Colonic mucosa (tissue), 4 donors: ENCODE measurements at regions not wholly inside any gene's neighbourhood (a gene's known extent, or its start where the extent isn't known, plus 50 kb on each side); places are given as distances from the start of the nearest gene placed in this dataset.

Experiments
- DNase-seq: peaks from one replicate; pipeline ENCODE4 v3.0.0-alpha.2; 2020
- H3K27ac ChIP-seq: fragments of 200-600 bp; one replicate; pipeline ENCODE4 v1.8.0; 2021
- H3K27me3 ChIP-seq: fragments of 200-600 bp; one replicate; pipeline ENCODE4 v1.8.0; 2021
- H3K36me3 ChIP-seq: fragments of 200-600 bp; one replicate; pipeline ENCODE4 v1.8.0; 2021
- H3K4me1 ChIP-seq: fragments of 200-600 bp; one replicate; pipeline ENCODE4 v1.8.0; 2021; ENCODE audit warnings: mild to moderate bottlenecking
- H3K4me3 ChIP-seq: fragments of 200-600 bp; one replicate; pipeline ENCODE4 v1.8.0; 2021
- H3K9ac ChIP-seq, 2 donors: one replicate each; pipeline ENCODE4 v1.7.0; 2013; ENCODE audit warnings: control low read depth in 2 of 2, low read depth in 2 of 2, low read length in 2 of 2
- H3K9me3 ChIP-seq: fragments of 200-600 bp; one replicate; pipeline ENCODE4 v1.8.0; 2021
- CTCF ChIP-seq: fragments of 200-600 bp; IDR thresholded peaks from one replicate; pipeline ENCODE4 v1.8.0; 2022; ENCODE audit warnings: antibody characterized with exemption, mild to moderate bottlenecking
- intact Hi-C: fragments of 100-400 bp; cut with DNase I; formaldehyde crosslinking; loops from one replicate; pipeline ENCODE4 v1.14.1; 2022
- donor health status: healthy.
- donor health status: DM: no; HTN: no; CAD: no.
- donor health status: DM: no; HTN: no; CAD: no.

- no peak for TF ChIP-seq CTCF
- intact Hi-C loops = no loop called here
- DNase-seq = no peak
- no peak overlapping the region for H3K27ac ChIP-seq
- H3K36me3 ChIP-seq = no peaks in the 10 kb centered on the region
- no peaks in the 10 kb centered on the region for H3K9me3 ChIP-seq
- H3K27me3 ChIP-seq = no peaks in the 10 kb centered on the region
- H3K9ac ChIP-seq = no peak overlapping the region
- no peak overlapping the region for H3K4me3 ChIP-seq
- H3K4me1 ChIP-seq = no peaks in the 10 kb centered on the region
Observed at GRCh38 chr5:121152411-121152810, 688.3 kb downstream of the PRR16 start.

GRCh38 chr5:121156565-121156964, 692.5 kb downstream of the PRR16 start:
- Histone ChIP-seq H3K4me1 (no peaks in the 10 kb centered on the region), H3K9me3 (no peaks in the 10 kb centered on the region), H3K36me3 (no peaks in the 10 kb centered on the region), H3K9ac (no peak overlapping the region), H3K27ac (no peak overlapping the region), H3K4me3 (no peak overlapping the region), H3K27me3 (no peaks in the 10 kb centered on the region)
- intact Hi-C loops = no loop called here
- no peak for DNase-seq
- TF ChIP-seq CTCF = no peak

- H3K36me3 ChIP-seq = no peaks in the 10 kb centered on the region
- no peak for DNase-seq
- H3K4me1 ChIP-seq = no peaks in the 10 kb centered on the region
- intact Hi-C loops = no loop called here
- TF ChIP-seq CTCF = no peak
- H3K9ac ChIP-seq = no peak overlapping the region
- no peak overlapping the region for H3K27ac ChIP-seq
- H3K4me3 ChIP-seq = no peak overlapping the region
- H3K9me3 ChIP-seq = no peaks in the 10 kb centered on the region
- H3K27me3 ChIP-seq = no peaks in the 10 kb centered on the region
Observed at GRCh38 chr5:121158451-121158850, 693.2 kb upstream of the FTMT start.

- no peak for TF ChIP-seq CTCF
- Histone ChIP-seq H3K27ac (no peak overlapping the region), H3K4me1 (no peaks in the 10 kb centered on the region), H3K9me3 (no peaks in the 10 kb centered on the region), H3K27me3 (no peaks in the 10 kb centered on the region), H3K9ac (no peak overlapping the region), H3K36me3 (no peaks in the 10 kb centered on the region), H3K4me3 (no peak overlapping the region)
- DNase-seq = no peak
- intact Hi-C loops = no loop called here
Observed at GRCh38 chr5:121160591-121160990, 691.1 kb upstream of the FTMT start.

- Histone ChIP-seq H3K4me3 (no peak overlapping the region), H3K4me1 (no peaks in the 10 kb centered on the region), H3K36me3 (no peaks in the 10 kb centered on the region), H3K9me3 (no peaks in the 10 kb centered on the region), H3K27me3 (no peaks in the 10 kb centered on the region), H3K9ac (no peak overlapping the region), H3K27ac (no peak overlapping the region)
- TF ChIP-seq CTCF = no peak
- intact Hi-C loops = no loop called here
- no peak for DNase-seq
Observed at GRCh38 chr5:121164632-121165031, 687.0 kb upstream of the FTMT start.

GRCh38 chr5:121171361-121171760, 680.3 kb upstream of the FTMT start:
- H3K9ac ChIP-seq = no peak overlapping the region
- no peak overlapping the region for H3K4me3 ChIP-seq
- H3K36me3 ChIP-seq = no peaks in the 10 kb centered on the region
- DNase-seq = no peak
- no peak overlapping the region for H3K27ac ChIP-seq
- H3K27me3 ChIP-seq = no peaks in the 10 kb centered on the region
- no peak for TF ChIP-seq CTCF
- H3K9me3 ChIP-seq = no peaks in the 10 kb centered on the region
- intact Hi-C loops = no loop called here
- H3K4me1 ChIP-seq = no peaks in the 10 kb centered on the region
